ENCODE measurements at regions not wholly inside any gene's neighbourhood (a gene's known extent, or its start where the extent isn't known, plus 50 kb on each side); places are given as distances from the start of the nearest gene placed in this dataset.

DNA sequence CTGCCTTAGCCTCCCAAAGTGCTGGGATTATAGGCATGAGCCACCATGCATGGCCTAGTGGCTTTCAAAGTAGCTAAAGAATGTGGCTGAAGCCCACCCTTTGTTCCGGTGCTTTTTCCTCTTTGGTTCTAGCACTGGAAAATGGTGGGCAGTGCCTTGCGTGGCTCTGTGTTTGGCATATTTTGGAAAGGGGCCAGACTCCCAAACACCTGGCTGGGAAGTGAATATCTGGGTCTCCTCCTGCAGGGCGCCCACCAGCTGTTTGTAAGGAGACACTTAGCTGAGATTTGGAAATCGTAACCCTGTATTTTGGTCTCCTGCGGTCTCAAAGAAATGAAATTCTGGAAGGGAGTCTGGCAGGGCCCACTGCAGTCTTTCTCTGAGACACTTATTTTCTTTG is 336.4 kb downstream of the IL20RB start:
- WGBS, 2 donors: 72 to 75% methylated on average over 4 to 5 of the region's 5 CpGs
- Histone ChIP-seq H3K27ac (no peak overlapping the region), H3K36me3 (no peaks in the 10 kb centered on the region), H3K9me3 (no peaks in the 10 kb centered on the region), H3K4me3 (no peak overlapping the region), H3K4me1 (no peaks in the 10 kb centered on the region), H3K27me3 (no peaks in the 10 kb centered on the region)
- TF ChIP-seq, protein P1, sequence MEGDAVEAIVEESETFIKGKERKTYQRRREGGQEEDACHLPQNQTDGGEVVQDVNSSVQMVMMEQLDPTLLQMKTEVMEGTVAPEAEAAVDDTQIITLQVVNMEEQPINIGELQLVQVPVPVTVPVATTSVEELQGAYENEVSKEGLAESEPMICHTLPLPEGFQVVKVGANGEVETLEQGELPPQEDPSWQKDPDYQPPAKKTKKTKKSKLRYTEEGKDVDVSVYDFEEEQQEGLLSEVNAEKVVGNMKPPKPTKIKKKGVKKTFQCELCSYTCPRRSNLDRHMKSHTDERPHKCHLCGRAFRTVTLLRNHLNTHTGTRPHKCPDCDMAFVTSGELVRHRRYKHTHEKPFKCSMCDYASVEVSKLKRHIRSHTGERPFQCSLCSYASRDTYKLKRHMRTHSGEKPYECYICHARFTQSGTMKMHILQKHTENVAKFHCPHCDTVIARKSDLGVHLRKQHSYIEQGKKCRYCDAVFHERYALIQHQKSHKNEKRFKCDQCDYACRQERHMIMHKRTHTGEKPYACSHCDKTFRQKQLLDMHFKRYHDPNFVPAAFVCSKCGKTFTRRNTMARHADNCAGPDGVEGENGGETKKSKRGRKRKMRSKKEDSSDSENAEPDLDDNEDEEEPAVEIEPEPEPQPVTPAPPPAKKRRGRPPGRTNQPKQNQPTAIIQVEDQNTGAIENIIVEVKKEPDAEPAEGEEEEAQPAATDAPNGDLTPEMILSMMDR (IDR thresholded peaks at IDR 0.05): no peak
- TF ChIP-seq POLR2A (IDR thresholded peaks at IDR 0.05): no peak
- intact Hi-C loops (cut with DNase I): no loop called here
- no peak for DNase-seq

GRCh38 chr3:137294839-137295238 is 337.1 kb downstream of the IL20RB start:
- H3K27me3 ChIP-seq: no peaks in the 10 kb centered on the region
- DNase-seq: no peak
- intact Hi-C loops (cut with DNase I): no loop called here
- H3K9me3 ChIP-seq: no peaks in the 10 kb centered on the region
- H3K36me3 ChIP-seq: no peaks in the 10 kb centered on the region
- TF ChIP-seq, protein P1 (IDR thresholded peaks at IDR 0.05): no peak
- no peak for TF ChIP-seq POLR2A (IDR thresholded peaks at IDR 0.05)
- no peak overlapping the region for H3K27ac ChIP-seq
- 56 to 62% methylated on average over 1 of the region's 1 CpG for WGBS, 2 donors
- H3K4me3 ChIP-seq: no peak overlapping the region
- no peaks in the 10 kb centered on the region for H3K4me1 ChIP-seq

GRCh38 chr3:137295336-137295735 is 337.6 kb downstream of the IL20RB start:
- no peaks in the 10 kb centered on the region for H3K36me3 ChIP-seq
- no peaks in the 10 kb centered on the region for H3K4me1 ChIP-seq
- TF ChIP-seq, protein P1 (IDR thresholded peaks at IDR 0.05): no peak
- no peak for TF ChIP-seq POLR2A (IDR thresholded peaks at IDR 0.05)
- H3K4me3 ChIP-seq: no peak overlapping the region
- no peaks in the 10 kb centered on the region for H3K9me3 ChIP-seq
- H3K27ac ChIP-seq: no peak overlapping the region
- WGBS, 2 donors: 79 to 80% methylated on average over 3 of the region's 3 CpGs
- intact Hi-C loops (cut with DNase I): no loop called here
- no peaks in the 10 kb centered on the region for H3K27me3 ChIP-seq
- DNase-seq: no peak

- H3K27ac ChIP-seq: no peak overlapping the region
- WGBS, 2 donors: 53 to 56% methylated on average over 2 of the region's 2 CpGs
- no peak for TF ChIP-seq POLR2A (IDR thresholded peaks at IDR 0.05)
- TF ChIP-seq, protein P1 (IDR thresholded peaks at IDR 0.05): no peak
- no peaks in the 10 kb centered on the region for H3K9me3 ChIP-seq
- H3K4me3 ChIP-seq: no peak overlapping the region
- no peaks in the 10 kb centered on the region for H3K4me1 ChIP-seq
- no peak for DNase-seq
- intact Hi-C loops (cut with DNase I): no loop called here
- no peaks in the 10 kb centered on the region for H3K27me3 ChIP-seq
- no peaks in the 10 kb centered on the region for H3K36me3 ChIP-seq
Measured at GRCh38 chr3:137296116-137296515, 338.3 kb downstream of the IL20RB start.

DNA sequence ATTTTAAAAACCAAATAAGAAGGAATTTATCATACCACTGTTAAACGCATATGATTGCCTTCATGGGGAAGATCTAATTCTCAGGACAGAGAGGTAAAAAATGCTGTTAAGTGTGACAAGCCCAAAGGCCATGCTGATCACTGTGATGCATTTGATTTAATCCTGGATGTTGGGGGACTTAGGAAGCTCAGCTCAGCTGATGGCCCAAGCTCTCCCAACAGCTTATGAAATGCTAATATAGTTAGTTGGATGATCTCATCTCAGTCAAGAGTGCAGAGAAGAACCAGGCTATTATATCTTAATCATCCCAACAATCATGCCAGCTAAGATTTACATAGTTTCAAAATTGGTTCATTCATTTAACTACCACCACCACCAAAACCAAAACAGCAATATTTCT is 340.0 kb downstream of the IL20RB start:
- TF ChIP-seq POLR2A (IDR thresholded peaks at IDR 0.05): no peak
- TF ChIP-seq, protein P1 (IDR thresholded peaks at IDR 0.05): no peak
- 82 to 86% methylated on average over 1 of the region's 1 CpG for WGBS, 2 donors
- Histone ChIP-seq H3K9me3 (no peaks in the 10 kb centered on the region), H3K27me3 (no peaks in the 10 kb centered on the region), H3K4me1 (no peaks in the 10 kb centered on the region), H3K4me3 (no peak overlapping the region), H3K36me3 (no peaks in the 10 kb centered on the region), H3K27ac (no peak overlapping the region)
- DNase-seq: no peak
- intact Hi-C loops (cut with DNase I): no loop called here

Data from esophagus squamous epithelium (tissue), 5 donors.